CD14-positive monocyte (primary cell): ENCODE measurements at regions not wholly inside any gene's neighbourhood (a gene's known extent, or its start where the extent isn't known, plus 50 kb on each side); places are given as distances from the start of the nearest gene placed in this dataset.

ENCODE experiments used
- DNase-seq, 3 donors: peaks; one replicate each; pipeline ENCODE4 v3.0.0-alpha.2; 2011 to 2022
- H2AFZ ChIP-seq: 2 replicates; pipeline ENCODE4 v1.6.0; 2012; ENCODE audit warnings: mild to moderate bottlenecking, low read depth, low read length, inconsistent platforms; ENCODE audit not compliant: insufficient read depth, poor library complexity, severe bottlenecking
- H3K27ac ChIP-seq, 2 donors: 1 replicate in 1 of 2; 2 replicates in 1 of 2; pipeline ENCODE4 v1.5.1; 2012 to 2013; ENCODE audit warnings: low read length in 2 of 2, control low read depth in 1 of 2, inconsistent platforms in 1 of 2, low read depth in 1 of 2, mild to moderate bottlenecking in 1 of 2
- H3K27me3 ChIP-seq, 2 donors: one replicate each; pipeline versions ENCODE4 v1.6.0 to v1.6.1; 2011 to 2013; ENCODE audit warnings: low read length in 2 of 2; ENCODE audit not compliant: control insufficient read depth in 2 of 2, insufficient read depth in 2 of 2
- H3K36me3 ChIP-seq, 2 donors: replicated peaks in 1 of 2; 1 replicate in 1 of 2; 2 replicates in 1 of 2; pipeline versions ENCODE4 v1.5.1 to v1.6.1; 2012 to 2013; ENCODE audit warnings: low read length in 2 of 2, control low read depth in 1 of 2, inconsistent platforms in 1 of 2, mild to moderate bottlenecking in 1 of 2; ENCODE audit not compliant: insufficient read depth in 2 of 2, control insufficient read depth in 1 of 2
- H3K4me1 ChIP-seq, 2 donors: 1 replicate in 1 of 2; 2 replicates in 1 of 2; pipeline versions ENCODE4 v1.5.1 to v1.6.1; 2012 to 2013; ENCODE audit warnings: low read length in 2 of 2, control low read depth in 1 of 2, inconsistent platforms in 1 of 2, mild to moderate bottlenecking in 1 of 2, moderate library complexity in 1 of 2; ENCODE audit not compliant: insufficient read depth in 2 of 2, control insufficient read depth in 1 of 2
- H3K4me2 ChIP-seq: replicated peaks from 2 replicates; pipeline ENCODE3; 2012; ENCODE audit warnings: low read length, moderate library complexity, mild to moderate bottlenecking; ENCODE audit not compliant: poor library complexity, severe bottlenecking; ENCODE audit errors: extremely low read depth
- H3K4me3 ChIP-seq, 3 experiments: fragments of 200-600 bp in 1 of 3; sonication (generic) in 1 of 3; replicated peaks in 1 of 3; 1 replicate in 2 of 3; 2 replicates in 1 of 3; pipeline ENCODE4 v1.5.1; 2011 to 2013; ENCODE audit warnings: low read length in 3 of 3, mild to moderate bottlenecking in 3 of 3, control low read depth in 2 of 3, low read depth in 2 of 3, inconsistent platforms in 1 of 3, moderate library complexity in 1 of 3
- H3K79me2 ChIP-seq: 2 replicates; pipeline ENCODE4 v1.6.0; 2012; ENCODE audit warnings: mild to moderate bottlenecking, control low read depth, inconsistent platforms, low read length, moderate library complexity; ENCODE audit not compliant: insufficient read depth
- H3K9ac ChIP-seq: 2 replicates; pipeline ENCODE4 v1.6.0; 2017; ENCODE audit warnings: low read length, mild to moderate bottlenecking; ENCODE audit not compliant: insufficient read depth, poor library complexity, severe bottlenecking
- H3K9me3 ChIP-seq, 2 donors: replicated peaks in 1 of 2; 1 replicate in 1 of 2; 2 replicates in 1 of 2; pipeline versions ENCODE4 v1.5.1 to v1.6.1; 2012 to 2013; ENCODE audit warnings: low read length in 2 of 2, control low read depth in 1 of 2; ENCODE audit not compliant: control insufficient read depth in 1 of 2, insufficient read depth in 1 of 2
- H4K20me1 ChIP-seq: 2 replicates; pipeline ENCODE4 v1.6.0; 2012; ENCODE audit warnings: mild to moderate bottlenecking, low read length, control low read depth, moderate library complexity; ENCODE audit not compliant: insufficient read depth
- H3K27ac Mint-ChIP-seq, 7 donors: one replicate each; pipeline ENCODE4 v1.8.0; 2020; ENCODE audit warnings: mild to moderate bottlenecking in 7 of 7, mixed read lengths in 7 of 7, moderate library complexity in 6 of 7, inconsistent platforms in 2 of 7
- H3K27me3 Mint-ChIP-seq, 3 donors: one replicate each; pipeline ENCODE4 v1.8.0; 2021 to 2022; ENCODE audit warnings: low read depth in 3 of 3, mild to moderate bottlenecking in 3 of 3, mixed read lengths in 3 of 3, moderate library complexity in 3 of 3, inconsistent platforms in 1 of 3
- H3K36me3 Mint-ChIP-seq, 2 donors: one replicate each; pipeline ENCODE4 v1.8.0; 2020; ENCODE audit warnings: mixed read lengths in 2 of 2, inconsistent platforms in 1 of 2, mild to moderate bottlenecking in 1 of 2
- H3K4me1 Mint-ChIP-seq: one replicate; pipeline ENCODE4 v1.8.0; 2020; ENCODE audit warnings: mild to moderate bottlenecking, mixed read lengths
- H3K4me3 Mint-ChIP-seq, 2 donors: one replicate each; pipeline ENCODE4 v1.8.0; 2020; ENCODE audit warnings: mild to moderate bottlenecking in 2 of 2, mixed read lengths in 2 of 2, moderate library complexity in 1 of 2
- H3K9me3 Mint-ChIP-seq, 7 donors: one replicate each; pipeline ENCODE4 v1.8.0; 2020 to 2022; ENCODE audit warnings: mixed read lengths in 7 of 7, mild to moderate bottlenecking in 6 of 7, moderate library complexity in 6 of 7, inconsistent platforms in 2 of 7
- CTCF ChIP-seq: fragments of 200-600 bp; IDR thresholded peaks from one replicate; pipeline ENCODE4 v1.8.0; 2022; ENCODE audit warnings: antibody characterized with exemption, mild to moderate bottlenecking
- WGBS: methylation state at CpG from one replicate; pipeline ENCODE4 v1.1.5; 2013; ENCODE audit warnings: missing lambda C conversion rate; ENCODE audit not compliant: insufficient coverage; 5-methylcytosine and 5-hydroxymethylcytosine counted together
- intact Hi-C, 2 donors: fragments of 100-400 bp; cut with micrococcal nuclease; formaldehyde crosslinking; loops; one replicate each; pipeline versions ENCODE4 v1.15.0 to v1.15.1; 2023

GRCh38 chr4:140255927-140256326, 101.9 kb upstream of the MAML3 start:
- intact Hi-C loops, result loop anchor here (10.0 kb wide), 2 partner anchors 581 to 1071 kb away; no protein-coding TSS in a partner anchor
- Histone ChIP-seq H3K9me3 (no peaks in the 10 kb centered on the region), H3K27ac (no peak overlapping the region), H3K4me1 (peaks cover 18 to 20% of the 10 kb centered on the region in 2 donors), H3K4me3 (no peak overlapping the region), H3K27me3 (no peaks in the 10 kb centered on the region), H3K79me2 (no peaks in the 10 kb centered on the region), H3K9ac (no peak overlapping the region), H3K36me3 (no peaks in the 10 kb centered on the region), H2AFZ (no peak overlapping the region), H3K4me2 (no peak overlapping the region), H4K20me1 (no peaks in the 10 kb centered on the region)
- H3K9me3 Mint-ChIP-seq, result peaks cover 0 to under 1% (median 0%) of the 10 kb centered on the region in 7 donors
- TF ChIP-seq CTCF, result no peak
- peaks cover 0 to 2% of the 10 kb centered on the region in 2 donors for H3K36me3 Mint-ChIP-seq
- DNase-seq, result peak in 1 of 3 donors; percentile 54
- H3K4me1 Mint-ChIP-seq, result peaks cover 43% of the 10 kb centered on the region
- H3K4me3 Mint-ChIP-seq, result no peak overlapping the region
- WGBS, result 100% methylated on average over 1 of the region's 1 CpG
- peak overlapping the region in 5 of 7 donors; percentile 46 to 81 (median 75) for H3K27ac Mint-ChIP-seq
- peaks cover 0 to 8% (median 2%) of the 10 kb centered on the region in 3 donors for H3K27me3 Mint-ChIP-seq

DNA sequence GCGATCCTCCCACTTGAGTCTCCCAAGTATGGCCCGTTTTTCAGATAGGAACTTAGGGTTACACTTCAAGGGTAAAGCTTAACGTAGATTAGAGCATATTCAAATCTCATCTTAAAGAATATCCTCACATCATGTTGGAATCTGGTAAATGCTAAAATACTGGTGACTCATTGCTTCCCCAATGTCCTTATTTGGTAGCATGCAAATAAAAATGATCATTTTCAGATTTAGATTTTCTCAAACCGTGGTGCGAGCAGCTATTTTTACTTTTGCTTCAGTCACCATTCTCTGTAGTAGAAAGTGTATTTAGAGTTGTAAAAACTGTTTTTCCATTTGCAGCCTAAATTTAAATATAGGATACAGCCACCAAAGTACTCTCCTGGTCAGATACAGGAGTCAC, 101.5 kb upstream of the MAML3 start:
- H3K4me3 Mint-ChIP-seq, result no peak overlapping the region
- intact Hi-C loops, result loop anchor here (10.0 kb wide), 2 partner anchors 581 to 1071 kb away; no protein-coding TSS in a partner anchor
- peaks cover 48% of the 10 kb centered on the region for H3K4me1 Mint-ChIP-seq
- Histone ChIP-seq H2AFZ (no peak overlapping the region), H4K20me1 (no peaks in the 10 kb centered on the region), H3K4me3 (no peak overlapping the region), H3K9ac (no peak overlapping the region), H3K79me2 (no peaks in the 10 kb centered on the region), H3K4me1 (peaks cover 20 to 24% of the 10 kb centered on the region in 2 donors), H3K27me3 (no peaks in the 10 kb centered on the region), H3K4me2 (no peak overlapping the region), H3K27ac (no peak overlapping the region), H3K36me3 (no peaks in the 10 kb centered on the region), H3K9me3 (no peaks in the 10 kb centered on the region)
- H3K36me3 Mint-ChIP-seq, result peaks cover 0 to 4% of the 10 kb centered on the region in 2 donors
- H3K27ac Mint-ChIP-seq, result no peak overlapping the region
- peaks cover 0 to 3% (median 0%) of the 10 kb centered on the region in 7 donors for H3K9me3 Mint-ChIP-seq
- TF ChIP-seq CTCF, result no peak
- DNase-seq, result no peak
- H3K27me3 Mint-ChIP-seq, result peaks cover 0 to 8% (median 2%) of the 10 kb centered on the region in 3 donors
- WGBS, result 100% methylated on average over 1 of the region's 5 CpGs
